ENCODE measurements at regions not wholly inside any gene's neighbourhood (a gene's known extent, or its start where the extent isn't known, plus 50 kb on each side); places are given as distances from the start of the nearest gene placed in this dataset.

DNA sequence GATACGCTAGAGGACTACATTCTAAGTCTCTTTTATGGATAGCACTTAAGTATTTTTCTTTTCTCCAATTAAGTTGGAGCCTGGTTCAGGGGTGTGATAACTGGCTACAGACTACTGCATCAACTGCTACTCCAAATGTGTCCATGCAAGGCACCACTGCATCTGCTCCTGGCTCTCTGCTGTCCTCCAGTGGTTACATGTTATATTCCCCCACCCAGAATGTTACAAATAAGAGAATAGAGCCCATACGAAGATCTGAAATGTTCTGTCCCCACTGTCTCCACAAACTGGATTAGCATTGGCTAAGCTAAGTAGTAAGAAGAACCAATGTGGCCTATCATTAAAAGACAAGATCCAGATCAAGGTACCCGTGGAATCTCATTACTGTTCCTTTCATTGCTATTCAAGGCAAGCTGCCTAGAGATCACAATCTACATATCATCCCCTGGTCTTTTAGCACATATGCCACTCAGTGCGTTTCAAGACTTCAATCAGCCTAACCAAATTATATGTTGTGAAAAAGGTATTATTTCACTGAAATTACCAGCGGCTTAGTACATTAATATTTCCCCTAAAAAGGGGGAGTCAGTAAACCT lies 308.3 kb upstream of the SLC8A1 start:
- Mint-ChIP-seq H3K36me3 (ENCODE audit: low read depth) (no peaks in the 10 kb centered on the region), H3K4me1 (ENCODE audit: low read depth) (no peaks in the 10 kb centered on the region), H3K4me3 (ENCODE audit: unreplicated experiment) (no peak overlapping the region), H3K27me3 (ENCODE audit: low read depth) (peaks cover 12% of the 10 kb centered on the region), H3K9me3 (ENCODE audit: low read depth) (no peaks in the 10 kb centered on the region), H3K27ac (ENCODE audit: unreplicated experiment) (no peak overlapping the region)
- no peak for DNase-seq (ENCODE audit: low spot score)
- TF ChIP-seq, protein P1, sequence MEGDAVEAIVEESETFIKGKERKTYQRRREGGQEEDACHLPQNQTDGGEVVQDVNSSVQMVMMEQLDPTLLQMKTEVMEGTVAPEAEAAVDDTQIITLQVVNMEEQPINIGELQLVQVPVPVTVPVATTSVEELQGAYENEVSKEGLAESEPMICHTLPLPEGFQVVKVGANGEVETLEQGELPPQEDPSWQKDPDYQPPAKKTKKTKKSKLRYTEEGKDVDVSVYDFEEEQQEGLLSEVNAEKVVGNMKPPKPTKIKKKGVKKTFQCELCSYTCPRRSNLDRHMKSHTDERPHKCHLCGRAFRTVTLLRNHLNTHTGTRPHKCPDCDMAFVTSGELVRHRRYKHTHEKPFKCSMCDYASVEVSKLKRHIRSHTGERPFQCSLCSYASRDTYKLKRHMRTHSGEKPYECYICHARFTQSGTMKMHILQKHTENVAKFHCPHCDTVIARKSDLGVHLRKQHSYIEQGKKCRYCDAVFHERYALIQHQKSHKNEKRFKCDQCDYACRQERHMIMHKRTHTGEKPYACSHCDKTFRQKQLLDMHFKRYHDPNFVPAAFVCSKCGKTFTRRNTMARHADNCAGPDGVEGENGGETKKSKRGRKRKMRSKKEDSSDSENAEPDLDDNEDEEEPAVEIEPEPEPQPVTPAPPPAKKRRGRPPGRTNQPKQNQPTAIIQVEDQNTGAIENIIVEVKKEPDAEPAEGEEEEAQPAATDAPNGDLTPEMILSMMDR (IDR thresholded peaks at IDR 0.05) = peak; percentile 82

DNA sequence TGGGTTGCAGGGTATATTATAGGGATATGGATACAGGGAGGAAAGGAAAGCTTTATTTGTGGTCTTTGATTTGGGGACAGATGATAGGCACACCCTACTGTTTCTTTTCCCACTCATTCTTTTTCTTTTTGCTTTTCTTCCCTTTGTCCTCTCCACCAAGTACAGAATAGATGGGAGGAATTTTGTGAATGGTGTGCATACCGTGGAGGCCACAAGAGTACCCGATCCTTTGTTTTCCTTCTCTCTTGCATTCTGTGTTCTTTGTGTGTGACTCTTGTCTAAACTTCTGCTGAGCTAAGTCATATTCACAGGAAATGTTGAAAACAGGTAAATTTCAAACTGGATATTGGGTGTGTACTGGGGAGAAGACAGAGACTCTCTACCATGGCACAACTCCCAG lies 321.4 kb upstream of the SLC8A1 start:
- TF ChIP-seq, protein P1 (IDR thresholded peaks at IDR 0.05) = no peak
- no peak overlapping the region for H3K4me3 Mint-ChIP-seq (ENCODE audit: unreplicated experiment)
- peaks cover 38% of the 10 kb centered on the region for H3K27me3 Mint-ChIP-seq (ENCODE audit: low read depth)
- no peak for DNase-seq (ENCODE audit: low spot score)
- H3K4me1 Mint-ChIP-seq (ENCODE audit: low read depth) = no peaks in the 10 kb centered on the region
- H3K27ac Mint-ChIP-seq (ENCODE audit: unreplicated experiment) = no peak overlapping the region
- H3K36me3 Mint-ChIP-seq (ENCODE audit: low read depth) = no peaks in the 10 kb centered on the region
- no peaks in the 10 kb centered on the region for H3K9me3 Mint-ChIP-seq (ENCODE audit: low read depth)

DNA sequence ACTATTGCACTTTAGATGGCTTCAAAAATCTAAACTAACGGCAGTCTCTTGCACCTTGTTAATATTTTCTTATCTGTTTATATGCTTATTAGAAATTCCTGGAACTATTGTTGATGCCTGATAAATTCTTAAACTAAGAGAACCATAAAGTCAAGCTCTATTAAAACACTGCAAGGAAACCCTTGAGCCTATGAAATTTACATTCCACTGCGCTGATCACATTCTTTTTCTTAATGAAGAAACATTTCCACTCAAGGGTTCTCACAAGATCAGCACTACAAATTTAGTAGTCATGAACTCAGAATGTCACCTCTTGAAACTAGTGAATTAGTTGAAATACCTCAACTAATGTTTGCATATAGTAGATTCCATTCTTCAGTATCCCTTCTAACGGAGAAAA lies 331.8 kb upstream of the SLC8A1 start:
- no peak for DNase-seq (ENCODE audit: low spot score)
- Mint-ChIP-seq H3K36me3 (ENCODE audit: low read depth) (no peaks in the 10 kb centered on the region), H3K27ac (ENCODE audit: unreplicated experiment) (no peak overlapping the region), H3K9me3 (ENCODE audit: low read depth) (no peaks in the 10 kb centered on the region), H3K27me3 (ENCODE audit: low read depth) (peaks cover 21% of the 10 kb centered on the region), H3K4me3 (ENCODE audit: unreplicated experiment) (no peak overlapping the region), H3K4me1 (ENCODE audit: low read depth) (no peaks in the 10 kb centered on the region)
- TF ChIP-seq, protein P1 (IDR thresholded peaks at IDR 0.05) = no peak

- Mint-ChIP-seq H3K27ac (ENCODE audit: unreplicated experiment) (no peak overlapping the region), H3K27me3 (ENCODE audit: low read depth) (peaks cover 22% of the 10 kb centered on the region), H3K4me3 (ENCODE audit: unreplicated experiment) (no peak overlapping the region), H3K36me3 (ENCODE audit: low read depth) (no peaks in the 10 kb centered on the region), H3K4me1 (ENCODE audit: low read depth) (no peaks in the 10 kb centered on the region), H3K9me3 (ENCODE audit: low read depth) (no peaks in the 10 kb centered on the region)
- no peak for DNase-seq (ENCODE audit: low spot score)
- TF ChIP-seq, protein P1 (IDR thresholded peaks at IDR 0.05) = no peak
Measured at GRCh38 chr2:40786636-40787035, 334.7 kb upstream of the SLC8A1 start.

GRCh38 chr2:40797120-40797519 lies 345.2 kb upstream of the SLC8A1 start:
- Mint-ChIP-seq H3K27ac (ENCODE audit: unreplicated experiment) (no peak overlapping the region), H3K27me3 (ENCODE audit: low read depth) (peaks cover 23% of the 10 kb centered on the region), H3K36me3 (ENCODE audit: low read depth) (no peaks in the 10 kb centered on the region), H3K4me1 (ENCODE audit: low read depth) (no peaks in the 10 kb centered on the region), H3K9me3 (ENCODE audit: low read depth) (no peaks in the 10 kb centered on the region), H3K4me3 (ENCODE audit: unreplicated experiment) (no peak overlapping the region)
- TF ChIP-seq, protein P1 (IDR thresholded peaks at IDR 0.05) = no peak
- DNase-seq (ENCODE audit: low spot score) = no peak

Measured in chondrocyte (in vitro differentiated cells).